SU-DHL-6 (cell line): ENCODE measurements at regions not wholly inside any gene's neighbourhood (a gene's known extent, or its start where the extent isn't known, plus 50 kb on each side); places are given as distances from the start of the nearest gene placed in this dataset.

Experiments
- EZH2phosphoT487 ChIP-seq: fragments of 200-600 bp; sonication (generic), shearing (Covaris generic); conservative IDR thresholded peaks from 2 replicates; pipeline ENCODE4 v1.6.1; 2018; ENCODE audit warnings: mild to moderate bottlenecking, antibody characterized with exemption, low read length, moderate library complexity, mixed read lengths
- TF ChIP-seq, protein P1 (sequence below): fragments of 200-600 bp; sonication (generic); IDR thresholded peaks from one replicate; pipeline ENCODE4 v1.5.1; 2017; ENCODE audit warnings: antibody characterized with exemption, mild to moderate bottlenecking, low read length, moderate library complexity; ENCODE audit not compliant: insufficient read depth, poor library complexity, severe bottlenecking

- TF ChIP-seq, protein P1, sequence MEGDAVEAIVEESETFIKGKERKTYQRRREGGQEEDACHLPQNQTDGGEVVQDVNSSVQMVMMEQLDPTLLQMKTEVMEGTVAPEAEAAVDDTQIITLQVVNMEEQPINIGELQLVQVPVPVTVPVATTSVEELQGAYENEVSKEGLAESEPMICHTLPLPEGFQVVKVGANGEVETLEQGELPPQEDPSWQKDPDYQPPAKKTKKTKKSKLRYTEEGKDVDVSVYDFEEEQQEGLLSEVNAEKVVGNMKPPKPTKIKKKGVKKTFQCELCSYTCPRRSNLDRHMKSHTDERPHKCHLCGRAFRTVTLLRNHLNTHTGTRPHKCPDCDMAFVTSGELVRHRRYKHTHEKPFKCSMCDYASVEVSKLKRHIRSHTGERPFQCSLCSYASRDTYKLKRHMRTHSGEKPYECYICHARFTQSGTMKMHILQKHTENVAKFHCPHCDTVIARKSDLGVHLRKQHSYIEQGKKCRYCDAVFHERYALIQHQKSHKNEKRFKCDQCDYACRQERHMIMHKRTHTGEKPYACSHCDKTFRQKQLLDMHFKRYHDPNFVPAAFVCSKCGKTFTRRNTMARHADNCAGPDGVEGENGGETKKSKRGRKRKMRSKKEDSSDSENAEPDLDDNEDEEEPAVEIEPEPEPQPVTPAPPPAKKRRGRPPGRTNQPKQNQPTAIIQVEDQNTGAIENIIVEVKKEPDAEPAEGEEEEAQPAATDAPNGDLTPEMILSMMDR = no peak
- TF ChIP-seq EZH2phosphoT487 = no peak
Observed at GRCh38 chr5:30450153-30450552, 743.3 kb upstream of the CDH6 start.
